ENCODE measurements at regions not wholly inside any gene's neighbourhood (a gene's known extent, or its start where the extent isn't known, plus 50 kb on each side); places are given as distances from the start of the nearest gene placed in this dataset.

DNA sequence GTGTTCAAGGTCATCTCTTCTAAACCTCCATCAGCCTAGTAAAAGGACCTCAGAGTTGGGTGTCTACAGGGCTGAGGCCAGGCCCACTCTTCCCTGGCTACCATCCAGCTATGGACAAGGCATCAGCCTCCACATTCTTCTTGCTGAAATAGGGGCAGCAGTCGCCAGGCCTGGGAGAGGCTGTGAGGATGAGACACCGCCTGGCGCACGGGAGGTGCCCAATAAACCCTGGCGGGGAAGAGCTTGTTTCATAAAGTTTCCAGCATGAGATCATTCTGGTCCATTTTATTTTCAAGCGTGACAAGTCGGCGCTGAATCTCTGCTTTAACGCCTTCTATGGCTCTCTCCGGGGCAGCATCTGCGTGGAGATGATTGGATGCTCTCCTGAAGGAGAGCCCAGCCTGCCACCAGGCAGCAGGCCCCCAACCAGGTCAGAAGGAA, 153.4 kb downstream of the OLFM1 start:
- Histone ChIP-seq H3K79me1 (ENCODE audit: low read length) (no peaks in the 10 kb centered on the region), H3K18ac (ENCODE audit: low read length) (no peak overlapping the region), H2BK12ac (ENCODE audit: low read length) (no peak overlapping the region), H3K23ac (ENCODE audit: low read length) (no peak overlapping the region), H3K4me3 (ENCODE audit: low read depth, low read length) (no peak overlapping the region), H3K4ac (ENCODE audit: low read depth, low read length) (no peak overlapping the region), H3K27me3 (ENCODE audit: insufficient read depth, low read length) (no peaks in the 10 kb centered on the region), H3K4me1 (ENCODE audit: control insufficient read depth in 1 of 2, insufficient read depth in 2 of 2, low read length in 2 of 2) (no peaks in the 10 kb centered on the region), H3K9me3 (ENCODE audit: insufficient read depth, low read depth, low read length) (no peaks in the 10 kb centered on the region), H4K91ac (ENCODE audit: low read depth, low read length) (no peak overlapping the region), H3K14ac (ENCODE audit: low read length) (no peak overlapping the region), H3K79me2 (ENCODE audit: control insufficient read depth, insufficient read depth, low read length, poor library complexity) (no peaks in the 10 kb centered on the region), H3K9ac (ENCODE audit: low read length) (no peak overlapping the region), H3K4me2 (ENCODE audit: low read length) (no peak overlapping the region), H3K36me3 (ENCODE audit: control insufficient read depth in 1 of 2, insufficient read depth in 2 of 2, low read length in 2 of 2) (no peaks in the 10 kb centered on the region), H2BK120ac (ENCODE audit: insufficient read depth, low read length, poor library complexity) (no peak overlapping the region), H3K27ac (ENCODE audit: low read depth, low read length) (no peak overlapping the region), H2BK5ac (ENCODE audit: low read depth, low read length, poor library complexity) (no peak overlapping the region), H2AFZ (ENCODE audit: insufficient read depth, low read length, poor library complexity) (no peak overlapping the region), H2AK5ac (ENCODE audit: low read length) (no peak overlapping the region), H4K12ac (ENCODE audit: low read depth, low read length) (no peak overlapping the region), H4K8ac (ENCODE audit: low read depth, low read length) (no peak overlapping the region)
- DNase-seq = no peak
- no CpG with 5 or more reads among the region's 11 CpGs for whole genome bisulfite sequencing (ENCODE audit: extremely low coverage, insufficient coverage, insufficient read length)

DNA sequence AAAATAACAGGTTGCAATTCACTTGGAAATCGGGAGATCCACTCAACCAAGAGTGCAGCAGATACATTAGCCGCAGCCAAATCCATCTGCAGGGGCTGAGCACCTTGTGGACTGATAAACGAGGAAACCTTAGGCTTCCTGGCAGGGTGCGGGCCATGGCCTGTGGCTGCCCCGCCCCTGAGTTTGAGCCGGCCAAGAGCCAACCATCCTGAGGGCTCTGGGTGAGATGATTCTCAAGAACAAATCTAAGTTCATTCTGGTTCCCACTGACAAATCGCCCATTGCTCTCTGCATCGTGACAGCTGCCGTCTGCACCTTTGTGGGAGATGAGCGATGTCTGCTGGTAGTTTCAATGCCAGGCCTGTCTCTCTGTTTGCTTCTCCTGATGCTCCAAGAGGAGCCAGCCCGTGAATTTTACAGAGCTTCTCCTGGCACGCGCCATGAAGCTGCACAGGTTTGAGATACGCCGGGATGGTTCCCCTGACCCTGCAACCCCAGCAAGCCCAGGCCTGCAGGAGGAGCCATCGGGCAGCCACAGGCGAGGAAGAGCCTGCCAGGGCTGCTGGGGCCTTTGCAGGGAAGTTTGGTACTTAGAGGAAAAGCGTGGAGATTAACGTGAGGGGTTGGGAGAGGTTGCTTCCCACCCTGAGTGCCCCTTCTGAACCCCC, 154.0 kb downstream of the OLFM1 start:
- no peaks in the 10 kb centered on the region for H3K36me3 ChIP-seq (ENCODE audit: control insufficient read depth in 1 of 2, insufficient read depth in 2 of 2, low read length in 2 of 2)
- no peak overlapping the region for H2BK12ac ChIP-seq (ENCODE audit: low read length)
- no peak overlapping the region for H2BK5ac ChIP-seq (ENCODE audit: low read depth, low read length, poor library complexity)
- no peak overlapping the region for H4K91ac ChIP-seq (ENCODE audit: low read depth, low read length)
- no peak for DNase-seq
- no peak overlapping the region for H3K9ac ChIP-seq (ENCODE audit: low read length)
- no peak overlapping the region for H2BK120ac ChIP-seq (ENCODE audit: insufficient read depth, low read length, poor library complexity)
- H3K18ac ChIP-seq (ENCODE audit: low read length) = no peak overlapping the region
- no peak overlapping the region for H3K23ac ChIP-seq (ENCODE audit: low read length)
- no peak overlapping the region for H4K12ac ChIP-seq (ENCODE audit: low read depth, low read length)
- no peaks in the 10 kb centered on the region for H3K79me1 ChIP-seq (ENCODE audit: low read length)
- H3K27ac ChIP-seq (ENCODE audit: low read depth, low read length) = no peak overlapping the region
- H3K79me2 ChIP-seq (ENCODE audit: control insufficient read depth, insufficient read depth, low read length, poor library complexity) = no peaks in the 10 kb centered on the region
- no peaks in the 10 kb centered on the region for H3K4me1 ChIP-seq (ENCODE audit: control insufficient read depth in 1 of 2, insufficient read depth in 2 of 2, low read length in 2 of 2)
- WGBS (ENCODE audit: extremely low coverage, insufficient coverage, insufficient read length) = no CpG with 5 or more reads among the region's 19 CpGs
- H3K14ac ChIP-seq (ENCODE audit: low read length) = no peak overlapping the region
- no peak overlapping the region for H4K8ac ChIP-seq (ENCODE audit: low read depth, low read length)
- H2AK5ac ChIP-seq (ENCODE audit: low read length) = no peak overlapping the region
- no peak overlapping the region for H3K4ac ChIP-seq (ENCODE audit: low read depth, low read length)
- H3K4me2 ChIP-seq (ENCODE audit: low read length) = no peak overlapping the region
- no peak overlapping the region for H2AFZ ChIP-seq (ENCODE audit: insufficient read depth, low read length, poor library complexity)
- no peak overlapping the region for H3K4me3 ChIP-seq (ENCODE audit: low read depth, low read length)
- no peaks in the 10 kb centered on the region for H3K27me3 ChIP-seq (ENCODE audit: insufficient read depth, low read length)
- no peaks in the 10 kb centered on the region for H3K9me3 ChIP-seq (ENCODE audit: insufficient read depth, low read depth, low read length)

DNA sequence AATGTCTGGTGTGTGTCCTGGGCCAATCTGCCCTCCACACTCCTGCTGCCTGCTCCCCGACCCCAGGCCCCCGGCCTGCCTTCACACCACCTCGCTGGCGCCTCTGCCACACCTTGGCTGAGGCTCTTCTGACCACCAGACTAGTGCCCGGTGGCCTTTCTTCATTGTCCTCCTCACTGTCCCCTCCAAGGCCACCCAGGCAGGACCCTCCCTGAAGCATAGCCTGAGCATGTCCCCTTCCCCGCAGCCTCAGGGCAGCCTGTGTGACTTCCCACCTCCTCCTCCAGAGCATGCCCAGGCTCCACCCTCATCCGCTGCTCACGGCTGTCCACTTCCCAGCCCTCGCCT, 154.6 kb downstream of the OLFM1 start:
- no peak overlapping the region for H3K4me2 ChIP-seq (ENCODE audit: low read length)
- no peaks in the 10 kb centered on the region for H3K9me3 ChIP-seq (ENCODE audit: insufficient read depth, low read depth, low read length)
- no peak overlapping the region for H3K27ac ChIP-seq (ENCODE audit: low read depth, low read length)
- no peak overlapping the region for H2BK5ac ChIP-seq (ENCODE audit: low read depth, low read length, poor library complexity)
- H3K27me3 ChIP-seq (ENCODE audit: insufficient read depth, low read length) = no peaks in the 10 kb centered on the region
- H2BK120ac ChIP-seq (ENCODE audit: insufficient read depth, low read length, poor library complexity) = no peak overlapping the region
- no peak overlapping the region for H2AK5ac ChIP-seq (ENCODE audit: low read length)
- H3K4me1 ChIP-seq (ENCODE audit: control insufficient read depth in 1 of 2, insufficient read depth in 2 of 2, low read length in 2 of 2) = no peaks in the 10 kb centered on the region
- no peak overlapping the region for H3K18ac ChIP-seq (ENCODE audit: low read length)
- H3K9ac ChIP-seq (ENCODE audit: low read length) = no peak overlapping the region
- H4K91ac ChIP-seq (ENCODE audit: low read depth, low read length) = no peak overlapping the region
- H3K14ac ChIP-seq (ENCODE audit: low read length) = no peak overlapping the region
- no peak overlapping the region for H4K12ac ChIP-seq (ENCODE audit: low read depth, low read length)
- H2BK12ac ChIP-seq (ENCODE audit: low read length) = no peak overlapping the region
- H3K79me2 ChIP-seq (ENCODE audit: control insufficient read depth, insufficient read depth, low read length, poor library complexity) = no peaks in the 10 kb centered on the region
- H3K23ac ChIP-seq (ENCODE audit: low read length) = no peak overlapping the region
- no peak overlapping the region for H3K4me3 ChIP-seq (ENCODE audit: low read depth, low read length)
- H3K36me3 ChIP-seq (ENCODE audit: control insufficient read depth in 1 of 2, insufficient read depth in 2 of 2, low read length in 2 of 2) = no peaks in the 10 kb centered on the region
- H3K4ac ChIP-seq (ENCODE audit: low read depth, low read length) = no peak overlapping the region
- H3K79me1 ChIP-seq (ENCODE audit: low read length) = no peaks in the 10 kb centered on the region
- no peak overlapping the region for H4K8ac ChIP-seq (ENCODE audit: low read depth, low read length)
- no peak for DNase-seq
- H2AFZ ChIP-seq (ENCODE audit: insufficient read depth, low read length, poor library complexity) = no peak overlapping the region
- WGBS (ENCODE audit: extremely low coverage, insufficient coverage, insufficient read length) = no CpG with 5 or more reads among the region's 9 CpGs

DNA sequence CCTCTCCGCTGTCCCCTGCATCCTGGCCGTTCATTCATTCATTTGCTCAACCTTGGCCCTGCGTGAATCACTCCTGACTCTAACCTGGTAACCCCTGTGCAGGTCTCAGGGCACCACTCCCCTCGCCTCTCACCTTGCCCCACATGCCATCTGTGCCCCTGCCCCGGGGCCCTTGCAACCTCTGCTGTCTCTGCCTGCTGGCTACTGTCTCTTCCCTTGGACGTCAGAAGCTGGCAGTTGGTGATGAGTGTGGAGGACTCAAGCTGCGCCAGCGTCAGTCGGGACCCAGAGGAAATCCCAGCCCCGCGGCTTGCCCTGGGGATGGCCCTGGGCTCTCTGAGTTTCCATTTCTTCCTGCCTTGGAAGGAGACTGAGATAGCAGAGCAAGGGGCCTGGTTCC, 154.9 kb downstream of the OLFM1 start:
- no peak overlapping the region for H4K91ac ChIP-seq (ENCODE audit: low read depth, low read length)
- no peak overlapping the region for H4K12ac ChIP-seq (ENCODE audit: low read depth, low read length)
- no peak overlapping the region for H2AFZ ChIP-seq (ENCODE audit: insufficient read depth, low read length, poor library complexity)
- no peaks in the 10 kb centered on the region for H3K9me3 ChIP-seq (ENCODE audit: insufficient read depth, low read depth, low read length)
- no peak overlapping the region for H3K4ac ChIP-seq (ENCODE audit: low read depth, low read length)
- no peak overlapping the region for H3K18ac ChIP-seq (ENCODE audit: low read length)
- H3K4me2 ChIP-seq (ENCODE audit: low read length) = no peak overlapping the region
- no peak overlapping the region for H2BK12ac ChIP-seq (ENCODE audit: low read length)
- no peaks in the 10 kb centered on the region for H3K36me3 ChIP-seq (ENCODE audit: control insufficient read depth in 1 of 2, insufficient read depth in 2 of 2, low read length in 2 of 2)
- no peak overlapping the region for H2BK5ac ChIP-seq (ENCODE audit: low read depth, low read length, poor library complexity)
- no peak overlapping the region for H3K9ac ChIP-seq (ENCODE audit: low read length)
- H3K27ac ChIP-seq (ENCODE audit: low read depth, low read length) = no peak overlapping the region
- H4K8ac ChIP-seq (ENCODE audit: low read depth, low read length) = no peak overlapping the region
- no peak for DNase-seq
- H3K4me3 ChIP-seq (ENCODE audit: low read depth, low read length) = no peak overlapping the region
- no peak overlapping the region for H2AK5ac ChIP-seq (ENCODE audit: low read length)
- H3K23ac ChIP-seq (ENCODE audit: low read length) = no peak overlapping the region
- no peaks in the 10 kb centered on the region for H3K79me2 ChIP-seq (ENCODE audit: control insufficient read depth, insufficient read depth, low read length, poor library complexity)
- no peak overlapping the region for H3K14ac ChIP-seq (ENCODE audit: low read length)
- WGBS (ENCODE audit: extremely low coverage, insufficient coverage, insufficient read length) = no CpG with 5 or more reads among the region's 11 CpGs
- no peaks in the 10 kb centered on the region for H3K27me3 ChIP-seq (ENCODE audit: insufficient read depth, low read length)
- no peak overlapping the region for H2BK120ac ChIP-seq (ENCODE audit: insufficient read depth, low read length, poor library complexity)
- H3K4me1 ChIP-seq (ENCODE audit: control insufficient read depth in 1 of 2, insufficient read depth in 2 of 2, low read length in 2 of 2) = no peaks in the 10 kb centered on the region
- no peaks in the 10 kb centered on the region for H3K79me1 ChIP-seq (ENCODE audit: low read length)

All from trophoblast cell (in vitro differentiated cells and primary cell).